ENCODE measurements at regions not wholly inside any gene's neighbourhood (a gene's known extent, or its start where the extent isn't known, plus 50 kb on each side); places are given as distances from the start of the nearest gene placed in this dataset.

GRCh38 chr5:104361932-104362331, 799.3 kb upstream of the NUDT12 start:
- TF ChIP-seq, protein P1, sequence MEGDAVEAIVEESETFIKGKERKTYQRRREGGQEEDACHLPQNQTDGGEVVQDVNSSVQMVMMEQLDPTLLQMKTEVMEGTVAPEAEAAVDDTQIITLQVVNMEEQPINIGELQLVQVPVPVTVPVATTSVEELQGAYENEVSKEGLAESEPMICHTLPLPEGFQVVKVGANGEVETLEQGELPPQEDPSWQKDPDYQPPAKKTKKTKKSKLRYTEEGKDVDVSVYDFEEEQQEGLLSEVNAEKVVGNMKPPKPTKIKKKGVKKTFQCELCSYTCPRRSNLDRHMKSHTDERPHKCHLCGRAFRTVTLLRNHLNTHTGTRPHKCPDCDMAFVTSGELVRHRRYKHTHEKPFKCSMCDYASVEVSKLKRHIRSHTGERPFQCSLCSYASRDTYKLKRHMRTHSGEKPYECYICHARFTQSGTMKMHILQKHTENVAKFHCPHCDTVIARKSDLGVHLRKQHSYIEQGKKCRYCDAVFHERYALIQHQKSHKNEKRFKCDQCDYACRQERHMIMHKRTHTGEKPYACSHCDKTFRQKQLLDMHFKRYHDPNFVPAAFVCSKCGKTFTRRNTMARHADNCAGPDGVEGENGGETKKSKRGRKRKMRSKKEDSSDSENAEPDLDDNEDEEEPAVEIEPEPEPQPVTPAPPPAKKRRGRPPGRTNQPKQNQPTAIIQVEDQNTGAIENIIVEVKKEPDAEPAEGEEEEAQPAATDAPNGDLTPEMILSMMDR (conservative IDR thresholded peaks at IDR 0.05; ENCODE audit: low read length) = no peak
- TF ChIP-seq EZH2phosphoT487 (IDR thresholded peaks at IDR 0.05; ENCODE audit: borderline replicate concordance, low read depth, low read length) = no peak
